GM18870 (cell line): ENCODE measurements at regions not wholly inside any gene's neighbourhood (a gene's known extent, or its start where the extent isn't known, plus 50 kb on each side); places are given as distances from the start of the nearest gene placed in this dataset.

Experiments used
- ATAC-seq: cut with Tn5 transposase; IDR thresholded peaks from one replicate; pipeline ENCODE4 v1.9.1; 2021; ENCODE audit warnings: moderate library complexity; ENCODE audit not compliant: unreplicated experiment

GRCh38 chr21:41633627-41634026 is 125.7 kb upstream of the TMPRSS2 start:
- ATAC-seq, result no peak

GRCh38 chr21:41632748-41633475 is 125.0 kb upstream of the TMPRSS2 start:
- no peak for ATAC-seq

DNA sequence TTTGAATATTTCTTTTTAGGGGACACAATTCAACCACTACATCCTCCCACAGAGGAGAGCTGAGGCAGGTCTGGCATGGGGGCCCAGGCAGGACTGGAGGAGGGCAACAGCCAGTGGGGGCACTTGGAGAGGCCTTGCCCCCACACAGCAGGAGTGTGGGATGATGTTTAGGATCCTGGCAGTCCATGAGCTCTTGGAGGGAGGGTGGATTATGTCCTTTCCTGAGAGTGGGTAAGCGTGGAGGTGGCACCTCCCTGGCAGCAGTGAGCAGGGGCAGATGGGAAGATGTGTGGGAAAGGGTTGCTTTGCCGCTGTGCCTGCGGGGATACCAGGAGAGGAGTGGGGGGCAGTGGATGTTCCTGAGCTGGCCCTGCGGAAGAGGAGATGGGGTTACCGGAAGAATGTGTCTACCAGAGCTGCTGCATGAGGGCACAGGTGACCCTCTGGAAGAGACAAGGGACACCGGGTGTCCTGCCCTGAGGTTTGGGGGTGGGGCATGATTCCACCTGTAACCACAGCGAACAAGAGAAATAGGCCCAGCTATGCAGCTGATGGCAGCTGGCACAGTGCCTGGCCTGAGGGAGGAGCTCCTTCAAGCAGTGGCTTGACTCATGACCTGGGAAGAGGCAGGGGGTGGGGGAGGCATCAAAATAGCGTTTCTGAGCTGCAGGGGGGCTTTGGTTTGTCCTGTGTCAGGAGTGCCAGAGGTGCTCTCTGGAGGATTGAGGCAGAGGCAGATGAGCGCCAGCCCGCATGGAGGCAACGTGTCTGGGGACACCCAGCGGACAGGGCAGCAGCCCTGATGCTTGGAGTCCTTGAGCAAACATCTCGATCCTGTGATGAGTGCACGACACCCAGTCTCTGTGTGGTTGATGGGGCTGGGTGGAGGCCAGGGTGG is 123.9 kb upstream of the TMPRSS2 start:
- ATAC-seq, result no peak

DNA sequence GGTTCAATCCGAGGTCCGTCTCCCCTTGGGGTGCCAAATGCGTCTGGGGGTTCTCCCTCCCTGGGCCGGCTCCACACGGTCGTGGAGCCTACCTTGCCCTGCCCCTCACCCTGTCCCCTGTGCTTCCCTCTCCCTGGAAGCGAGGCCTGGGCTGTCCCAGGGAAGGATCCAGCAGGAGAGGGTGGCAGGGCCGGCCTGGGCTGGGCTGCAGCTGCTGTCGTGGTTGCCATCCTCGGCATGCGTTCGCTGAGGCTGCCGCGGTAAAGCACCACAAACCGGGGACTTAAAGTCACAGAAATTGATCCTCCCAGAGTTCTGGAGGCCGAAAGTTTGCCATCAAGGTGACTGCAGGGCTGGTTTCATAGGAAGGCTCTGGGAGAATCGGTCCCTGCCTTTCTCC is 123.0 kb upstream of the TMPRSS2 start:
- no peak for ATAC-seq

DNA sequence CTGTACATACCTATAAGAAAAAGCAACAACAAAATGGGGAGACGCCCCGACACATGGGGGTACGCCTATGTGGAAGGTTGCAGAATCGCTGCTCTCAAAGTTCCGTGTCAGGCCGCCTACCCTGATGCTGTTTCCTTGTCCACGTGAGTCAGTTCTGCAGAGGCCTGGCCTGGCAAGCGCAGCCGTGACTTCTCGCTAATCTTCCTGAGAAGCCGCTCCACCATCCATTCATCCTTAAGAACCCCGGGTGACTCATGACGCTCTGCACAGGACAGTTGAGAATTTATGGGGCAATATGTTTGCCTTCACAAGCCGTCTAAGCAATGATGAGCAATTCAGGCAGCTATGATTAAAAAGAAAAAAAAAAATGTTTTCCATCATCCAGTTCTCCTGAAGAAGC is 122.3 kb upstream of the TMPRSS2 start:
- no peak for ATAC-seq

DNA sequence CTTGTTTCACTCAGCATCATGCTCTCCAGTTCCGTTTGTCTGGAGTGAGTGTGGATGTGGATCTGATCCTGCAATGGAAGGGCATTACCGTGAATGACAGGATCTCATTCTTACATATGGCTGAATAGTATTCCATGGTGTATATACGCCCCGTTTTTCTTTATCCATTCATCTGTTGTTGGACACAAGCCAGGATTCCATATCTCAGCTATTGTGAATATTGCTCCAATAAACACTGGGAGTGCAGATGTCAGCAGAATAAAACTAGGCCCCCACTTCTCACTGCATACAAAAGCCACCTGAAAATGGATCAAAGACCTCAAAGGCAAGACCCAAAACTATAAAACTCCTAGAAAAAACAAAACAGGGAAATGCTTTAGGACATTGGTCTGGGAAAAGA is 120.3 kb upstream of the TMPRSS2 start:
- ATAC-seq, result no peak

DNA sequence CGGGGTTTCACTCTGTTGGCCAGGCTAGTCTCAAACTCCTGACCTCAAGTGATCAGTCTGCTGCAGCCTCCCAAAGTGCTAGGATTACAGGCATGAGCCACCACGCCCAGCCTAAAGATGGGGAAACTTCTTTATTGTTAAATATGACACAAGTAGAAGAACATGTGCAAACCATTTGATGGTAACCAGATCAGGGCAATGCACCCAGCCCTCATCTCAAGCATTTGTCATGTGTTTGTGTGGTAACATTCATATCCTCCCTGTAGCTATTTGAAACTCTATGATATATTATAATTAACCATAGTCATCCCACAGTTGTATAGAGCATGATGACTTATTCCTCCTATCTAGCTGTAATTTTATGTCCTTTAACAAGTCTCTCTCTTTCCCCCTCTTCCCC is 119.5 kb upstream of the TMPRSS2 start:
- ATAC-seq, result no peak

- ATAC-seq, result no peak
Measured at GRCh38 chr21:41626021-41626420, 118.1 kb upstream of the TMPRSS2 start.

GRCh38 chr21:41625428-41625827 is 117.5 kb upstream of the TMPRSS2 start:
- no peak for ATAC-seq

GRCh38 chr21:41624674-41625310 is 116.8 kb upstream of the TMPRSS2 start:
- no peak for ATAC-seq

GRCh38 chr21:41623945-41624344 is 116.0 kb upstream of the TMPRSS2 start:
- no peak for ATAC-seq

DNA sequence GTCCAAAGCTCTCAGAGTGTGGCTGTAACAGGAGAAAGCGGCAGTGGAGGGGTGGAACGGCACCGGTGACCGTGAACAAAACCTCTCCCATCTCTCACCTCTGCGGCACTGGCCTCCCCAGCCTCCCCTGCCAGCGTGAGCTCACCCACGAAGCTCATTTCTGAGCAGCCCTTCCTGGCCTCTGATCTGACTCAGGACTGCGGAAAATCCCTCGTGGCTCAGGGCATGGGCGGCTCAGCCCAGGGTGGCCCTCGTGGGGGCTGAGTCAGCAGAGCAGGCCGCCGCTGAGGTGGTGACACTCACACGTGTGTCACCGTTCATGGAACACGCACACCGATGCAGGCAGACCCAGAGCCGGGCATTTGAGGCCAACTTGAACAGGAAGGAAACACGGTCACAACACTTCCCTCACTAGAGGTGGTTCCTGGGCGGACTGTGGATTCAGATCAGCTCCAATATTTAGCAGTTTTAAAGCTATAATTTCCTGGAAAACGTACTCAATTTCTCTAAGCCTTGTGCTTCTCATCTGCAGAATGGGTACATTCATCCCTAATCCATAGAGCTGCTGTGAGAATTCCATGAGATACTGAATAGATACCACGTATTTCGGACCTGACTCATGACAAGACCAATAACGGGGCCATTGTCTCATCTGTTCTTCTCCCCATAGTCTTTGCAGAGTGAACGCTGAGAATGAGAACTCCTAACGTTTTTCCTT is 115.0 kb upstream of the TMPRSS2 start:
- no peak for ATAC-seq

- no peak for ATAC-seq
Measured at GRCh38 chr21:41622201-41622600, 114.2 kb upstream of the TMPRSS2 start.

- no peak for ATAC-seq
Measured at GRCh38 chr21:41621513-41621912, 113.6 kb upstream of the TMPRSS2 start.

- no peak for ATAC-seq
Measured at GRCh38 chr21:41620982-41621381, 113.0 kb upstream of the TMPRSS2 start.

DNA sequence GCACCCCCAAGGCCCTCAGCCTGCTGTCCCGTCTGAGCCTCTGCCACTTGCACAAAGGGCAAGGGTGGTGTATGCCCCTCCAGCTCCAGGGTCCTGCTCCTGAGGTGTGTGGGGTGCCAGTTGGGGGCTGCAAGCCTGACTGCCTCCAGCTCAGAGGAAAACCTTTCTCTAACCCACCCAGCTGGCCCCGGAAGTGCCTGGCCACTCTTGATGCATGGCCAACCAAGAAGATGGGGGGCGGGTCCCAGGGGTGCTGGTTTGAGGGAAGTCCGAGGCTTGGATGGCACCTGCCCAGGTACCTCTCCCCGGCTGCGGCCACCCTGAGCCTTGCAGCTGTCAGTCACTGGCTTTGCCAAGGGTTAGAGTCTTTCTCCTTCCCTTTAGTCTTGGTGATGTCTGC is 112.6 kb upstream of the TMPRSS2 start:
- ATAC-seq, result no peak

DNA sequence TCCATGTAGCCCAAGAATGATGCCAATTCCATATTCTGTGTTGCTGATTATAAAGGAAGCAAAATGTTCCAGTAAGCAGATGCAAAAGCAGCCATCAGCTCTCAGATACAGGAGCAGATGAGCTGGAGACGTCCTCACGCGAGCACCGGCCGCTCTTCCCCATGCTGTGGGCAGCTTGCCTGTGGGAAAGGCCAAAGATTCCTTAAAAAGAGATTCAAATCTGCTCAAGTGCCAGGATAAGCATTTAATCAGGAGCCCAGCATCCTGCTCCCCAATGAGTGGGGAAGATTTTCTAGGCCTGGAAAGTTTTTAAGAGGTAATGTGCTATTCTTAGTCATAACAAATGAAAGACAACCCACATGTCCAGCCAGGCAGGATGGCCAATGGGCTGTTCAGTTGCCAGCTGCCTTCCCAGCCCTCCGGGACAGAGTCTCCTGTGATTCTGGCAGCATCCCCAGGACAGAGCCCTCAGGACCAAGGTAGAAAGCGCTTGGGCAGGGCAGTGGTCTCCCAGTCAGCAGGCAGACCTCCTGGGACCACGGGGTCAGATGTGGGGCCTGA is 108.2 kb upstream of the TMPRSS2 start:
- ATAC-seq, result no peak

DNA sequence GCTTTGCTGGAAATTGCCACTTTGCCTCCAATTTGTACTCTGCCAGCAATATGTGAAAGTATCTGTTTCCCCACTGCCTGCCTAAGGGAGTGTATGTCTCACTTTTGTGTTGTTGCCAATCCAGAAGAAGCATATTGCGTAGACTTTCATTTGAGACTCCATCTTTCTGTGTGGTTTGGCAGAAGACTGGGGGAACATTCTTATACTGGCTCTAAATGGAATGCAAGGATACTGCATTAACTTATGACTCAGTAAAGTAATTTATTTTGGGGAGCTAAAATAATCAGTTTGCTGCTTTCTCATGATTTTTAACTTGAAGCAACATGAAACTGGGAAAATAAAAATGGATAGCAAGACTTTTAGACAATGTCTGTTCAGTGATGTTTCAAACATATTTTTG is 107.7 kb upstream of the TMPRSS2 start:
- ATAC-seq, result no peak

DNA sequence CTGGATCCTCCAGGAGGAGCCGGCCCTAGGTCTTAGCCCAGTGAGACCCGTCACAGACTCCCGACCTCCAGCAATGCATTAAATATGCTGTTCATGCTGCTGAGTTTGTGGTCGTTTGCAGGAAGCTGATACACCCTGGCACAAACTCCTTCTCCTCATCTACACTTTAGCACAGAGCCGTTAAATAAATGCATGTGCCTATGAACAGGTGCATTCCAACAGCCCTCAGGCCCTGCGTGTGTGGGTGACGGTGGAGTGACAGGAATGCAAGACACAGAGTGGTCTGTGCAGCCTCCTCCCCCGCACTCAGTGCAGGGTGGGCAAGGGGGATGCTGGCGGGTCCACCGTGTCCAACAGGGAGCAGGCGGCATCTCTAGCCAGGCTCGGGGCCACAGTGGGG is 106.6 kb upstream of the TMPRSS2 start:
- ATAC-seq, result no peak

DNA sequence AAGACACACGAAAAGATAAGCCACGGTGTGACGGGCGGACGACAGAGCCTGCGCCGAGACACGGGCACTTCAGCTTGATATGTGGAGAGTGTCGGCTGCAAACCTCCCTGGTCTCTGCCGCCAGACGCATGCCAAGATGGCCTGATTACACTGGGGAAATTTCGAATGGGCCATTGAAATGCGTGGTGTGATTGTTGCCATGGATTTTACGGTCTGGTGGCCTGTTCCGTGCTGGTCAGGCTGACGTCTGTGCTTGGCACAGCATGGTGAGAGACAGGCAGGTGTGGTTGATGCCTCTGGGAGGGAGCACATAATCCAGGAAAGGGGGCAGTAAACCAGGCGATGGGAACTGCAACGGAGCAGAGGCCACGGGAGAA is 105.6 kb upstream of the TMPRSS2 start:
- no peak for ATAC-seq
